ENCODE measurements at regions not wholly inside any gene's neighbourhood (a gene's known extent, or its start where the extent isn't known, plus 50 kb on each side); places are given as distances from the start of the nearest gene placed in this dataset.

GRCh38 chr13:34046457-34046856 lies 228.5 kb downstream of the RFC3 start:
- no peak for DNase-seq

GRCh38 chr13:34048652-34049051 lies 230.7 kb downstream of the RFC3 start:
- DNase-seq, result no peak

- no peak for DNase-seq
These were observed 238.8 kb downstream of the RFC3 start for GRCh38 chr13:34056733-34057258.

GRCh38 chr13:34064456-34065205 lies 246.7 kb downstream of the RFC3 start:
- DNase-seq, result no peak

DNA sequence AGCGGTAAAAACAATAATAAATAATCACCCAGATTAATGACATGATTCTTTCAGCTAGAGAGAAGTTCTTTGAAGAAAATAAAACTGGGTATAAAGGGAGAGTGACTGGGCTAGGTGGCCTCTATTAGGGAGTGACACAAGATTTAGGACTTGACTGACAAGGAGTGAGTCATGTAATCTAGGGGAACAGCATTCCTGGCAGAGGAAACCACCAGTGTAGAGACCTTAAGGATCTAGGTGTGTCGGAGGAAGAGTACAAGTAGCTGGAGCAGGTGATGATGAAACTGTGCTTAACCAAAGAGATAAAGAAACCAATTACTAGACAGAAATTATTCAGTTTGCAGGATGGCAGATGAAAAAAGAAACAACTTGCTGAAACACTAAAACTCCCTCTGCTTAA lies 248.0 kb downstream of the RFC3 start:
- no peak for DNase-seq

- DNase-seq, result no peak
These were observed 248.4 kb downstream of the RFC3 start for GRCh38 chr13:34066344-34066743.

- no peak for DNase-seq
These were observed 252.1 kb downstream of the RFC3 start for GRCh38 chr13:34070006-34070405.

DNA sequence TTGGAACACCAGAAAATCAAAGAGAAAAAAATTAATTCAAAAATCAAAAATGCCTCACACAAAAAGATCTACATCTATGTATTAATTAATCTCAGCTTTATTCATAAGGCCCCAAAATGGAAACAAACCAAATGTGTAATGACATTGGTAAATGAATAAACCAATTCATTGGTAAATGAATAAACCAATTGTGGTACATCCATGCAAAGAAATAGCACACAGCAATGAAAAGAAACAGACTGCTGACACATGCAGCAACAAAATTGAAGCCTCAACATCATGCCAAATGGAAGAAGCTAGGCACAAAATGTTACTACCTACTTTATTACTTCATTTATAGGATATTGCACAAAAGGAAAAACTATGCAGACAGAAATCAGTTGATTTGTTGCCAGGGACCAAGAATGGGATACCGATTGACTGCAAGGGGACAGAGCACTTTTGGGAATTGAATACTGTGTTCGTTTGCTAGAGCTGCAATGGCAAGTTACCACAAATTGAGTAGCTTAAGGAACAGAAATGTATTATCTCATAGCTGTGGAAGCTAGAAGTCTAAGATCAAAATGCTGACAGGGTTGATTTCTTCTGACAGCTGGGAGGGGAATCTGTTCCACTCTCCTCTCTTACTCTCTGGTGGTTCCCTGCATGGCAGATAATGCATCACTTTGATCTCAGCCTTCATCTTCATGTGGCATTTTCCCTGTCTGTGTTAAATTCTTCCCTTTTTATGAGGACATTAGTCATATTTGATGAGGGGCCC lies 252.8 kb downstream of the RFC3 start:
- no peak for DNase-seq

- no peak for DNase-seq
These were observed 258.4 kb downstream of the RFC3 start for GRCh38 chr13:34076319-34076718.

DNA sequence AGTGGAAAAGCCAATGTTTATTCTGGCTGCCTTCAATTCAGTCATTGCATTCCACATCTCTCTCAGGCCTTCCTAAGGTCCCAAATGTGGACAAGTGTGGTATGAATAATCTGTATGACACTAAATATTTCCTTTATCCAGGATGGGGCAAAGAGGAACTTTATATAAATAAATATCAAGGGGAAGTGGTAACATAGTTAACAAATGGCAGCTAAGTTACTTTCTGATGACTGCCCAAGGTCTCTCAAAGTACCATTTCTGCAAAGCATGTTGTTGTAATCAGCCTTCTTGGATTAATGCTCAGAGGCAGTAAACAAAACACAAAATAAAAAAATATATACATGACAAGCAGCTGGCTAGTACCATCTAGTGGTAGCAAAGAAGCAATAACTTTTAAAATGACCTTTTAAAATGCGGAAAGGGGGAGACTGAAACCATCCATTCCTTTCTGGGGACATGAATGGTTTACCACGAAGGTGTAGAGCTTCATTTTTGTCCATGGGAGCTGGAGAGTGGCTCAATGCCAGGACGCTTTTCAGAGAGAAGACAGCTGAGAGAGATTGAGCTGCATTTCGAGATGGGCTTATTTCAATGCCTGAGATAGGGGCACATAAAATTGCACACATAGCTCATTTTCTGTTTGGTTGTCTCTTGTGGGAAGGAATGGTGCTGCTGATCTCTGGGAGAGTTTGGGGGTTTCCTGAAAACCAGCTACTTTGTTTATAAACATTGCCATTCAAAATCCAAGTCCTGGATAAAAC lies 259.2 kb downstream of the RFC3 start:
- DNase-seq, result no peak

DNA sequence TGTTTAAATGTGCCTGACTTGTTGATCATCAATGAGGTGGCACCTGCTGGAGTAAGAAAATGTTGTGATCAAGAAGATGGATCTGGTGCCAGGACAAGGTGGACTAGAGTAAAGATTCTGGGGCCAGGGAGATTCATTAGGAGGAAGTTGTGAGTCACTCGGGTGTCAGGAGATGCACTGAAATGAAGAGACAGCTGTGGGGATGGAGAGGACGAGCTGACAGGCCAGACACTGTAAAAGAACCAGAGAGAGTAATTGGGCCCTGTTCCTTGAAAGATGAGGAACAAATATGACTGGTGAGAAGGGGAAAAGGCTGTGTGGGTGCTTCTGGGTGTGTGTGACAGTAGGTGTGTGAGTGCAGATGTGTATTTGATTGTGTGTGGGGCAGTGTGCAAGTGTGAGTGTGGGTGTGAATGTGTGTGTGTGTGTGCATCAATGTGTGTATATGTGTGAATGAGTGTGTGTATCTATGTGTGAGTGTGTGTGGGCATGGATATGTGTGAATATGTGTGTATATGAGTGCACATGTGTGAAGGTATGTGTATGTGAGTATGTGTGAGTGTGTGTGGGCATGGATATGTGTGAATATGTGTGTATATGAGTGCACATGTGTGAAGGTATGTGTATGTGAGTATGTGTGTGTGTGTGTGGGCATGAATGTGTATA lies 260.5 kb downstream of the RFC3 start:
- DNase-seq, result no peak

- DNase-seq, result no peak
These were observed 267.3 kb downstream of the RFC3 start for GRCh38 chr13:34085204-34085603.

DNA sequence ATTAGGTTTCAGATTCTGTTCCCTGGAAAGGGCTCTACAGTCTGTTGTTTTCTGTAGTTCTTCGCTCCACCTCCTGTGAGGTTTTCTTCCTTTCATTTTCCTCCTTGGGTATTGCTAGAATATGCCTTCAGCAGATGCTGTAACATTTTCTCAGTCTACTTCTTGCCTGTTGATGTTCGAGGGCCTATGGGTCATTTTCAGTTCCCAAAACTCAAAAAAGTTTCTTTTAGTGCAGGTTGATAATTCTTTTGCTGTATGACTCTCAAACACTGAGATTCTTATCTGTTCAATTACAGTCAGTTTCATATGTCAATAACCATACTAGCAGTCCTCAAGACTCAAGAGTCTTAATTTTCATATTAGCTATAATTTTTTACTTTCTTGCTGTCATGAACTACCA lies 268.3 kb downstream of the RFC3 start:
- no peak for DNase-seq

- no peak for DNase-seq
These were observed 269.8 kb downstream of the RFC3 start for GRCh38 chr13:34087791-34088190.

DNA sequence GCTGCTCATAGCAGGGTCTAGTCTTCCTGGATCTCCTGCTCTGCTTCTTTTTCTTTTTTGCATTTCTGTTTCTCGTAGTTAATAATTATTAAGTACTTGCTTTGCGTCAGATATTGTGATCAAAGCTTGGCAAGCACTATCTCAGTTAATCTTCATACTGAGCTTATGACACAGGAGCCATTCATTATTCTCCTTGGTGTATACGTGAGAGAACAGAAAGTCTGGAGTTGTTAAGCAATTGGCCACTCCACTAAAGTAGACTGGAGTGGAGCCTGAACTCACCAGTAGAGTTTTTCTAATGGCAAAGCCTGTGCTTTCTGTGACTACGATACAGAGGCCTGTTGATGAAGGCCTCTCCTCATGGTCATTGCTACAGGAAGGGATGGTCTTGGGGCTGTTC lies 285.9 kb downstream of the RFC3 start:
- DNase-seq, result no peak

- no peak for DNase-seq
These were observed 286.9 kb downstream of the RFC3 start for GRCh38 chr13:34104853-34105252.

DNA sequence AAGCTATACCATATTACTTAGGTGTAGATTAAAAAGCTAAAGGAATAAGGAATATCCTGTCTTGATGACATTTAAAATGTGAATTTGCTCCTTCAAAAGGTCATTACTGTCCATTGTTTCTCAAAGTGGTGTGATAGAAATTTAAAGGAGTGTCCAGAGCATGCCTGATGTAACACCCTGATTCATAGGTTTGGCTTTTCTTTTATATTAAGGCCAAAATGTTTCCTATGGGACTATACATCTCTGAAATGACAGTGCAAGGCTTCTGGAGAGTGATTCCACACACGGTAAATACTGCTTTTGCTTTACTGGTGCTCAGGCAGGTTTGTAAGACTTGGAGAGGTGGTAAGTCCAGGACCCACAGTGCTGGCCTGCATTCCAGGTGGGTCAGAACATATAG lies 289.9 kb downstream of the RFC3 start:
- no peak for DNase-seq

DNA sequence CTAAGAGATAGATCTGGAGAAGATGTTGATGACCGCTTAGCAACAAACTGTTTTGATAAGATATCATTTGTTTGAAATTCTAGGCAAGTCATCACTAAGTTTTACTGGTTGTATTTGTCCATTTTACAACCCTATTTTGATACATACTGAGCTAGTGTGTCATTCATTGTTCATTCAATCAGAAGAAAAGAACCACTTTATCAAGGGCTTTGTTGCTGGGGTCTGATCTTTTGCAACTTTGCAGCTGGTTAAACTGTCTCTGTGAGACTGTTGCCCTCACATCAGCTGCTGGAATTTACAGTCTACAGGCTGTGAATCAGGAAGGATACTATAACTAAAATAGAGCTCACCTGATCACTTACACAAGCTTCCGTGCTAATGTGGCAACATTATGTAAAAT lies 290.5 kb downstream of the RFC3 start:
- DNase-seq, result no peak

GRCh38 chr13:34114581-34114980 lies 296.6 kb downstream of the RFC3 start:
- no peak for DNase-seq

DNA sequence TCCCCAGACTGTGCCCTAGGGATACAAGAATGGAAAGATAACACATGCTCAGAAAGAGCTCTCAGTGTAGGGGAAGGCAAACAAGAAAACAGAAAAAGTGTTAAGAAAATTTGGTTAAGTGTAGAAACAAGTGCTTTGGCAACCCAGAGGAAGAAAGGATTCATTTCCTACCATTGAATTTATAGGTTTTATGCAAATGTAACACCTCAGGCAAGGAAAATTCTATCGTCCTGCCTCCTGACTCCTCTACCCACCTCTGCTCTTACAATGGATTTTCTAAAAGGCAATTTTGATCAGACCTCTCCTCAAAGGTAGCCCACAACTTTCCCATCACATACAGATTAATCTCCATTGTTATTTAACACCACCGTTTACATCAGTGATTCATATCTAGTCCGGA lies 298.7 kb downstream of the RFC3 start:
- no peak for DNase-seq

DNA sequence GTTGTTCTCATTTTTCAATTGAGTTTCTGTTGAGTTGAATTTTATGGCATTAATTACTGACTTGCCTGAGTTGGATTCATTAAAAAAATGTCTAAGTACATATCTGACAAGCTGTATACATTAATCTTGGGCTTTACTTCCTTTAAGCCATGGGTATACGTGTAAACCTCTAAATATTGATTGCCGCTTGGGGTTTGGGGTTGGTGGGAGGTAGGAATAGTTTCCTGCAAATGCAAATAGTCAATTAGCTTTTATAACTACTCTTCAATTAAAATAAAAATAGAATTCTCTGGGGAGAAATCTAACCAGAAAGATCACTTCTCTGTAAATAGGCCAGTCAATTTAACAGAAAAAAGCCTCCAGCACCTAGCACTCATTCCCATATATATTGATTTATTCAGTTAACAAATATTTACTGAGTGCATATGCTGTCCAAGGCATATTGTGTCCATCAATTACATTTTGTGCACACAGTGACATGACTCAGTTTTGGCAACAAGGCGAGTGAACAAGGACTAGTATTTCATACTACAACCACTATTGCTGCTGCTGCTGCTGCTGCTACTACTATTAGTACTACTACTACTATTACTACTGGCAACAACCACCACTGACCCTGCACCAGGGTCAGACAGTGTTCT lies 306.8 kb downstream of the RFC3 start:
- no peak for DNase-seq

GRCh38 chr13:34127523-34127922 lies 309.6 kb downstream of the RFC3 start:
- DNase-seq, result no peak

DNA sequence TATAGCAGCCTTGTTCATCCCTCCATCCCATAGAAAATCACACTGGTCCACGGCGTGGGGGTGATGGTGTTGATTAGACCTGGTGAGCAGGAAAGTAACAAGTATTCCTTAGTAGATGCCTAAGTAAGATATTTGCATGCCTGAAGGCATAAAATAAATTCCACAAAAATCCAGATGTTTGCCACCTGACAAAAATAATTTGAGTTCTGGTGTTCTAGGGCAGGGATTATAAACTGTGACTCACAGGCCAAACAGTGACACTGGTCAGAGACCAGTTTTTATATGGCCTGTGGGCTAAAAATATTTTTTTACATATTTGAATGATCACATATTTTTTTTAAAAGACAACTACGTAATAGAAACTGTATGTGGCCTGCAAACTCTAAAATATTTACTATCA lies 310.7 kb downstream of the RFC3 start:
- DNase-seq, result no peak
